GM21526 (cell line): ENCODE measurements at regions not wholly inside any gene's neighbourhood (a gene's known extent, or its start where the extent isn't known, plus 50 kb on each side); places are given as distances from the start of the nearest gene placed in this dataset.

ENCODE experiments used
- ATAC-seq: cut with Tn5 transposase; IDR thresholded peaks from one replicate; pipeline ENCODE4 v1.9.1; 2021; ENCODE audit warnings: moderate library complexity; ENCODE audit not compliant: unreplicated experiment, low FRiP score

DNA sequence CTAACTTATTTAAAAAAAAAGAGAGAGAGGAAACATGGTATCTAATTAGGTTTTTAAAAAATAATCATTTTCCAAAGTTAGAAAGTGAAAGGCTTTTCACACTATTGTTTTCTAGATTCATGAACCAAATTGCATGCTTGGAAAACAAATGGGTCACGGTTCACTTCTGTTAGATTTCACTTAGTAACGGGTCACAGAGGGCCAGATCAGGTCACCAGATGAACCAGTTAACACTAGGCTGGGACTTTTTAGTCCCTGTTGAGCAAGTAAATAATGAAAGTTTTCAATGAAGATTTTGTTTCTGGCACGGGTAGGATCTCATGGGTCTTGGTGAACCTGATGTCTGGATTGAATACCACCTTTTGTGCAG lies 207.2 kb upstream of the RFX3 start:
- no peak for ATAC-seq

DNA sequence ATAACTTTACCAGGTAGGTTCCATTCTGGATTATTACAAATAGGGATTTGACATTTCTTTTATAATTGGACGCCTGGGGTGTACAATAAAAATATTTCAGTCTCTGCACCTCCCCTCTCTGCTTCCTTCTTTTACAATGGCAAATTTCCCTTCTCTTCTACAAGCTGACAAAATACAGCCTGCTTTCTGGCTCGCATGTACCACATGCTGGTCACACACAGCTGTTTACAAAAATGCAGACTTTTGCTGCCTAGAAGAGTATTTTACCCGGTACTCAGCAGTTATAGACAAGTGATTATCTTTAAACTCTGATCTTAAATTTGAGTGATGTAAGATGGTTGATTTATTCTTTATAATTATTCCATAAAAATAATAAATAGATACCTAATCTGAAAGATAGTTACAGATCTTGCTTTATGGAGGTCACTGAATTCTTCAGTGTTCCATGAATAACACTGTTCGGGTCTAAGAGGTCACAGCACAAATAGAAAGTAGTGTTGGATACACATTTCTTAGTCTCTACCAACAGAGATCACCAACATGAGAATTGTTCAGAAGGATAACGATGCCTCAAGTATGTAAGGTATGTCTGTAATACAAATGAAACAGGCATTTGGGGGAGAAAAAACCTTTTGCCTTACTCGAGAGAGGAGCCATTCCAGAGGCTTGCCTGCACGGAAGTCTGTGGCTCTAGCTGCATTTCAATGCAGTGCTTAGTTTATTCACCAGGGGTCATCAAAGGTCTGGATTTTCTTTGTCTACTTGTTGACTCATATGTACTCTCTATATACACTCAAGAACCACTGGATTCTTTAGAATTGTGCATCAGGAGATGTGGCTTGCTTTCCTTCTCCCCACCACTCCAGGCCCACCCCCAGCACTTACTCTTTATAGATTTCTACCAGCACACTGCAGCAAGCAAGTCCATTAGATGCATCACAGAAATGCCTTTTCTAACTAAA lies 206.6 kb upstream of the RFX3 start:
- ATAC-seq = peak; percentile 93

DNA sequence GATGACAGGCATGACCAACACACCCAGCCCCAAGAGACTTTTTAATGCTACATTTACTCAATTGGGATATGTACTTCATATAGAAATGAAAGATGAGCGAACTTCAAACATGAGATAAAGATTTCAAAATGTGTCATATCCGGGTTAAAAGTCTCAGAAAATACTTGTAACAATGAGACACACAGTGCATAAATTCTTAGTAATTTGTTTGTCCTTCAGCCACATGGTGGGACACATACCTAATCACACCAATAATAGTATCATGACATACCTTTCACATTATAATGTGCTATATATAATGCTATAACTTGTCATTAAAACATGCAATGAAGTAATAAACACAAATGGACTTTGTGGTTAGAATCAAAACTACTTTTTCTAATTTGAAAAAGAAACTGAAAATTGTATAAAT lies 204.7 kb upstream of the RFX3 start:
- ATAC-seq = peak; percentile 44

DNA sequence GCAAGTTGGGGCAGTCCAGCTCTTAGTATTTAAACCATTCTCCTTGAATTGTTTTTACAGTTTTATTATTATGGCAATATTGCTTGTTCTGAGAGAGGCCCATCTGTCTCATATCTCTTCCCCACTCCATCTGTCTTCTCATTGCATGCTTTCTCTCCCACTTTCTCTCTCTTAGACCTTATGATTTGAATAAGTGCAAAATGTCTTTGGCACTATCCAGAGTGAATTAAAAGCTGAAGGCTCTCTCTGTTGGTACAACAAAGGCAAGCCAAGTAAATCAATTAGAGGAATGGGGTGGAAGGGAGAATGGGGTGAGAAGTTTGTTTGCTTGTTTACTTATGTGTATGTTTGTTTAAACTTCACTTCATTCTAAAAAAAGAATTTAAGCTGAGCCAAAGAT lies 195.3 kb upstream of the RFX3 start:
- ATAC-seq = no peak

DNA sequence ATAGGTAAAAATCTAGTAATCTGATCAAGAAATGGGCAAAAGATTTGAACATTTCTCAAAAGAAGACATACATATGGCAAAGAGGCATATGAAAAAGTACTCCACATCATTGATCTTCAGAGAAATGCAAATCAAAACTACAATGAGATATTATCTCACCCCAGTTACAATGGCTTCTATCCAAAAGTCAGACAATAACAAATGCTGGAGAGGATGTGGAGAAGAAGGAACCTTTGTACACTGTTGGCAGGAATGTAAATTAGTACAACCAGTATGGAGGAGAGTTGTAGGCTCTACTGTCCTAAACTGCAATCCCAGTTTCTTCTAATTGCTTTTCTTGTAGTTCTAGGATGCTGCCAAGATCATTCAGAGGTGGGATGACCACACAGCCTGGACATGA lies 193.5 kb upstream of the RFX3 start:
- no peak for ATAC-seq

DNA sequence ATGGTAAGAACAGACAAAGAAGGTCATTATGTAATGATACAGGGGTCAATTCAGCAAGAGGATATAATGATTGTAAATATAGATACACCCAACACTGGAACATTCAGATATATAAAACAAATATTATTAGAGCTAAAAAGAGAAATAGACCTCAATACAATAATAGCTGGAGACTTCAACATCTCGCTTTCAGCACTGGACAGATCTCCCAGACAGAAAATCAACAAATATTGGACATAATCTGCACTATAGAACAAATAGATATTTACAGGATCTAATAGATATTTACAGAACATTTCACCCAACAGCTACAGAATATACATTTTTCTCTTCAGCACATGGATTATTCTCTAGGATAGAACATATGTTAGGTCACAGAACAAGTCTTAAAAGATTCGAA lies 190.6 kb upstream of the RFX3 start:
- no peak for ATAC-seq

DNA sequence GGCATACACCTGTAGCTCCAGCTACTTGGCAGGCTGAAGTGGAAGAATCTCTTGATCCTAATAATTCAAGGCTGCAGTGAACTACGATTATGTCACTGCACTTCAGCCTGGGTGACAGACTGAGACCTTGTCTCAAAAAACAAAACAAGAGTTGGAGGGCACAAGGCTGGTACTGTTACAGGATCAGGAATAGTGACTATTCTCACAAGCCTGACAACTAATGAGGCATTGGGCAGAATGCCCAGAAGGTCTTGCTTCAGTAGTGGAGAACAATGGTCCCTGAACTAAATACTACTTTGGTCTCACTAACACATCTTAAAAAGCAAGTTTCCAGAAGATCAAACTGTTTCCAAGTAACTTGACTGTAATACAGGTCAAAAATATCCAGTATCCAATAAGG lies 182.9 kb upstream of the RFX3 start:
- no peak for ATAC-seq

DNA sequence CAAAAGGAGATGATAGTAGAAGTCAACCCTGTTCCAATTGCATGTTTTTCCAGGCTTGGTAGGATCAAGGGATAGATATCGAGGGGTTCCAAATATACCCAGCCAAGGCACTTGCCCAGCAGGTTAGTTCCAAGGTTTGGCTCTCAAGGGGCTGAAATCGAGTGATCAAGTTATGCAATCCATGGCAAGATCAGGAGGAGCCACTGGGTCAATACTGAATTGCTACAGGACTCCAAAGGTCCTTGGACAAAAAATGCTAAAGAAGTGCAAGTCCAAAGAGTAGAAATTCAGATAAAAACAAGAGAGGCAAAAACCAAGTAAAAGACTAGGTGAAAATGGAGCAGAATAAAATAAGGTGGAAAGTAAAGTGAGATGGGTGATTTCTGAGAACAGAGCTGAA lies 179.1 kb upstream of the RFX3 start:
- ATAC-seq = no peak

DNA sequence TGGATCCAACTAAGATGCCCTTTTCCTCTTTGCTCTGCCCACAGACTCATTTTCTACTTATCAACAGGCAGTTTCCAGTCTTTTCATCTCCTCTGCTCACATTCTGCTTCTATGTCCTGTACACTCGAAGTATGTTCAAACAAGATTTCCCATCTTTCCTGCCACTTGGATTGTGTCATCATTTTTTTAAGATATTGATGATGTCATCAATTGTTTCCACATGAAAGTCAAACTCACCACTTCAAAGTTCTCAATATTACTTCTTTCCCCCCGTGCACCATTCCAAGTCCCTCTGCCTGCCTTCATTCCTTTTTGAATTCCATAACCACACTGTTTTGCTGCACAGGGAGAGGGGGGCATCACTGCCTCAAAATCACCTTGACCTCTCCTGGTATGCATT lies 175.0 kb upstream of the RFX3 start:
- ATAC-seq = no peak

DNA sequence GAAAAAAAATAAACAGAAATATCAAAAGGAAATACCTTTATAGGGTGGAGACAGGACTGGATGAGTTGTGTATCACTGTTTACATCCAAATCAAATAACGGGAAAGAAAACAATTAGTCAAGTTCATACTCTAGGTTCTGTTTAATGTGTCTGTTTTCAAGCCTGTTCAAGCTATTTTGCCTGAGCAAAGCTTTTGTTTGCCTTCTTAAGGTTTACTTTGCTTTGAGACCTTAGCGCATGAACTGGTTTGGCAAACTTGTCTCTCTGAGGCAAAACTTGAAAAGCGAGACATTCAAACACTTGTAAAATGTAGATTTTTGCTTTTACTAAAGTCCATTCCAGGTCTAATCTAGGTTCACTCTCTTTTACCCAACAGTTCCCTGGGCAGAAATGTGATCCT lies 174.1 kb upstream of the RFX3 start:
- no peak for ATAC-seq

DNA sequence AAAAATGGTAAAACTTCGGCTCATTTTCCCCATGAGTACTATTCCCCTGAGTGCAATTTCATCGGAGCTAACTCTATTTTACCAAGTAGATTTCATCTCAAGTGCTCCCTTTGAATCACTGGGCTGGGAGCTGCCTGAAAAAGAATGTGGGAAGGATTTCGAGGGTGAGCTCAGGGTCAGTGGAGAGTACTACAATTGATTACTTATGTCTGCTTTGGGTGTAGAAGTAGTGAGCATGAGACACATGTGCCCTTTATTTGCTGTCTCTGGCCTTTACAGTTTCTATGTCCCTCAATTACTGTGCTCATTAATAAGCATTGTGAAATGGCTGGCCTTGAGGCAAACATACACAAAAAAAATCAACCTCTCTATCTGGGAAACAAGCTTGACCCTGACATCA lies 172.7 kb upstream of the RFX3 start:
- no peak for ATAC-seq

DNA sequence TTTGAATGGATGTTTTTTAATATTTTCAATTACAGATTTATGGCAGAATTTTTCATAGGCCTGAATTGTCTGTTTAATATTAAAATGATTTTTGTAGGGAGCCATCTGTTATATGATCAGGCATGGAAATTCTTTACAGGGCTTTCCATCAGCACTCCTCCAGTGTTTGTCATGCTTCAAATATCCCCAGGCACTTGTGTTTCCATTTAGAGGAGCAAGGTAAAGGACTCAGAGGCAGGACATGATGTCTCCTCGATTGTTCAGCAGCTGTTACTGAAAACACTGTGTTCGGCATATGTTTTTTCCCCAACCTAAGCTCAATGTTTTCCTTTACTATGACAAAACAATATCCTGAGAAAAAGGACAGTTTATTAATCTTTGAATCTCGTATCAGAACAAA lies 172.3 kb upstream of the RFX3 start:
- no peak for ATAC-seq

DNA sequence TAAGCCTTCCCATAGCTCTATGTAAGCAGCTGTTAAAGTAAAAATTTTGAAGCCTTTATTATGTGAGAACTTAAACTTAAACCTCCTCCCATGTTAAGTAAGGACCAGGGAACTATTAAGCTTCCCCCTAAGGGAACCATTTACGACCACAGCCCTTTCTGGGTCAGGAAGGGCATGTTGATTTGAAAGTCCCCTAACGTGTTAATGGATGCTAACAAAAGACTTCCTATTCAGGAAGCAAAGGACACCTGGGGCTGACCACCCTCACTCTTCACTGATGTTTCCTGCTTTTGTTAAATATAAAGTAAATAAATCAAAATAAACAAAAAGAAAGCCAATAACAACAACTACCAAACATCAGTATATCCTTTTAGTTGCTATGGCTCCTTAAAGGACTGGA lies 170.6 kb upstream of the RFX3 start:
- ATAC-seq = no peak

DNA sequence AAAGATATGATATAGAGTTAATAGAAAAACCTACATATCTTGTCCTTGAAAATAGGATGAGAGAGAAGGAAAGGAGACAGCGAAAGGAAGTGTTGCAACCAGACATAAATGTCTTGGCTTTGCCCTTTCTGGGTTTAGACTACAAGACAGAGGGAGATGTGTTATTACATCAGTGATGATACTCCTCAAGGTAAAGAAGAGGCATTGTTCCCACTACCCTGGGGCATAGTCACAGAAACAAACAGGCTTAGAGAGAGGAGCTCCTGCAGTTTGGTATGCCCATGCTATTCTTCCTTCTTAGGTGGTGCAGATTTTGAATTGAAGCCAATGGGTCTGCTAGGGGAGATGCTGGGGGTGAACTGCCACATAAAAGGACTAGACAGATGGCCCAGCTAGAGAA lies 166.8 kb upstream of the RFX3 start:
- no peak for ATAC-seq

DNA sequence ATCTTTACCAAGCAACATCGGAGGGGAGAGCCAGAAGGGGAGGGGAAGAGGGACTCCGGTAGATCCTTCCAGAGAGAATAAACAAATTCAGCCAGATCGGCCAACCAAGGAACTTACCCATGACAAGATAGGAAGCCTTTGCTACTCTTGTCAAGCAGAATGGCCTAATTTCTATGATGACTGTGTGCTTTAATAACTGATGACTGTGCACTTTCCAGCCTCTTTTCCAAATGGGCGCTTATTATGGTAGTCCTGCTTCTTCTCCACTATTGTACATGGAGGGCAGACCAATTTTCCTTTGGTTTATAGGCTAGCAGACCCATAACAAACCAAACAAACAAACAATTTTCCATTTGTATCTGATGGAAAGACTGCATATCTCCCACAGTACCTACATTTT lies 163.8 kb upstream of the RFX3 start:
- no peak for ATAC-seq

DNA sequence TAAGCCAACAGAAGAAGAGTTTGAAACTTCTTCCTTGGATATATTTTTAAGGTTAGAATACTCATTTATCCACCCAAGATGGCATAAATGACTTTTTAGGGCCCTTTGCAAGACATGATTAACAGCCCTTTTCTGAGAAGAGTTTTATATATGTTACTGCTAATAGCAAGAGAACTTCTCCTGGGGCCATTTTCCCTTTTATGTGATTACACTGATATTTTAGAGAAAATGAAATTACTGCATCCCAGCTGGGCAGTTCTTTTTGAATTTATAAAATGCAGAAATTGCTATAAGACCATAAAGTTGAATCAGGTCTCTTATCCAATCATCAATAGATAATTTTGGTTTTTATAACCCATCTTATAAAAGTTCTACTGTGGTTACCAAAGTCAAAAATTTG lies 161.3 kb upstream of the RFX3 start:
- ATAC-seq = no peak

DNA sequence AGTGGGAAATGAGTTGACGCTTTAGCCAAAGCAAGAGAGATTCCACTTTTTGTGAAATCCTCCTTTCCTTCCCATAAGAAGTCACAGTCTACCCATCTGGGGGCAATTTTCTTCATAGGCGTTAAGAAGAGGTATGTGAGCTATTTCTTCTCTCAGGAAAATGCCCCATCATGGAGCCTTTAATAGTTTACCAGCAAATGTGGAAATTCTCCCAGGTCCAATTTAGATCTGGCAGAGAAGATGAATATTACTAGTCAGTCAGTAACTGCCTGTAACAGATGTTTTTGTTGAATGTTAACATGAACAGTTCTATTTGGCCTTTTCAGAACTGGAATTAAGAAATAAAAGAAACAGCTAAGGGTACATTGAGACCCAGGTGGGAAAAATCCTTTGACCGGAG lies 156.4 kb upstream of the RFX3 start:
- ATAC-seq = no peak

DNA sequence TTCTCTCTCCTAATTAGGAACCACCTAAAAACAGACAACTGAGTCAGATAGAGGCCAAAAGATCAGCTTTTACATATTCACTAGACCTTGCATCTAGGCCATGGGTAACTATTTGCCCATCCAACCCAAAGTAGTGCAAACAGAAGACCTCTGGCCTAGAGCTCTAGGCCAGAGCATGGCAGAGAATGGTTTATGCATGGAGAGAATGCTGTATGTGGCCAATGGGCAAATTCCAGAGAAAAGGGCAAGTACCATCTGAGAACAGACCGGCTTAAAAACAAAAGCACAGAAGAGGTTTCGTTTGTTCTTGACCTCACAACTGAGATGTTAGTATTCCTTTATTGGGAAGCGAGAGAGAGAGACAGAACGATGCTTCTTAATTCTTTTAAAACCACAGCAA lies 151.7 kb upstream of the RFX3 start:
- no peak for ATAC-seq

DNA sequence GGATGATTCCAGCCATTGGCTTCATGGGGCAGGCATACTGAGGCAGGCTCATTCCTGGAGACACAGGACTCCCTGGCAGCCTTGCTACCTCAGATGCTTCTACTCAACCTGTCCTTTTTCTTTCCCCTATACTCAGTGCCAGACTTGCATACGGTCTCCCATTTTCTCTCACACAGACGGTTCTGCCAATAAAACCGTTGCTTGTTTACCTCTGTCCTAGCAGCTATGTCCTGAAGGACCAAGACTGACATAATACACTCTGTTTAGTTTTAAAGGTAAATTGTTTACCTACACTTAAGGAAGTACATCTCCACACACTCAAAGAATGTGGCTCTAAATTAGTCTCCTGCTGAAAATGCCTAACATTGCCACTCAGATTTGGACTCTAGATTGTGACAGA lies 151.0 kb upstream of the RFX3 start:
- no peak for ATAC-seq

DNA sequence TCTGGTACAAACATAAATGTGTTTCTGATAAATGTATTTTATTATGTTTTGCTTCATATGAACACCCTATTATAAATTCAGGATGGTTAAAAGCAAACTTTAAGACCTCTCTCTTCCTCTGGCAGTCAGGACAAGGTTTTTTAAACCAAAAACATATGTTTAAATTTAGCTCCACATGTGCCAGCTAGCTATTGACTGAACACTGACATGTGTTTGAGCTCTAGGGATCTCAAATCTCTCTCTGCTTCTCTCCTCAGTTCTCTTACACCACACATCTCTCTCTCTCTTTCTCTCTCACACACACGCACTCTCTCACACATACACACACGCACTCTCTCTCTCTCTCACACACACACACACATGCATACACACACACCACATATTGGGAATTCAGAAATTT lies 150.1 kb upstream of the RFX3 start:
- ATAC-seq = no peak

DNA sequence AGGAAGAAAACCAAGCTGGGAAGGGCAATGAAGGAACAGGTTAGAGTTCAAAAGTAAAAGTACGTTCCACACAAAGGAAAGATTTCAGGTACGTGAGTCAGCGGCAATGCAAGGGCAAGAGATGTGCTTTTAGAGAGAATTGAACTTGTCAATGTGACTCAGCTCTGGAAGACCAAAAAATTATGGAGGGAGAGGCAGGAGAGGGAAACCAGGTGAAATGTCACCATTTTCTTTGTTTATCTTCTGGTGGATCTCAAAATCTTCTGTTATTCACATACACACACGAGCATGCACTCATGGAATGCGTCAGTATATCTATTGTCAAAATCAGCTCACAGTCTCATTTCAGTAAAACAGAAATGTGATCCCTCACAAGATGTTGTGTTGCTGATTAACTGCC lies 148.8 kb upstream of the RFX3 start:
- ATAC-seq = no peak

DNA sequence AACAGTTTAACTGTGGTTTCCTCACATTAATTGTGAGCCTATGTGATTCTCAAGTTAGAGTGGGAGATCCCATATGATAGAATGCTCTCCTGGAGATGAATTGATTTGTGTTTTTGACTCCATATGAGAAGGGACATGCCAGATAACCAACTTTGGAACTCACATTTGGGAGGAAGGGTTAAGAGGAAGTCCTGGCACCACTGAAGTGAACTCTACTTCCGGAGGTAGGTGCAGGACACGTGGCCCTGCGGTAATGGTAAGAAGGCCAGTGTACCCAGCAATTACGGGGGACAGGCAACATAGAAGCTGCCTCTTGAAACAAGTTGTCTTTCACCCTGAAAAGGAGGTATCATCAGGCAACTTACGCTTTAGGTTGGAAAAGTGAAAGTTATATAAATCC lies 146.6 kb upstream of the RFX3 start:
- ATAC-seq = no peak

DNA sequence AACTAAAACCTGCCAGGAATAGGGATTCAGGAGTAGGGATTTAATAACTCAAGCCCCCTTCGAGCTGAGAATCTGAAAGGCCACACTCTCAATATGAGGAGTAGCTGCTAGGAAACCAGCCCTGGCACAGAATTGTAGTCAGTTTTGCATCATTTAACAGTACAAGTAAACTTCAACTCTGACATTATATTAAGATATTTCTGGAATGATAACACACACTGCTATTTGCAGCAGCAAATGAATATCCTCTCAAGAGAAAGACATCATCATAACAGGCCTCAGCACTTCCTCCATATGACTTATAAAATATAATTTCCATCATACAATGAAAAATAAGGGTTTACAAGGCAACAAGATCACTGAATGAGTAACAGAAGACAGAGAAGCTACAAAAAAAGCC lies 138.2 kb upstream of the RFX3 start:
- ATAC-seq = no peak
